Endodermal cell (in vitro differentiated cells): ENCODE measurements at regions not wholly inside any gene's neighbourhood (a gene's known extent, or its start where the extent isn't known, plus 50 kb on each side); places are given as distances from the start of the nearest gene placed in this dataset.
"Not testable (repeated sequence)": the region's sequence is repeated elsewhere in the genome, so short reads cannot be mapped to it uniquely, and the experiment has no call there.

ENCODE experiments used
- DNase-seq: peaks from one replicate; pipeline ENCODE4 v3.0.0-alpha.2; 2017
- H3K27ac ChIP-seq: 2 replicates; pipeline ENCODE4 v1.5.1; 2013; ENCODE audit warnings: mild to moderate bottlenecking, low read depth, low read length, moderate library complexity
- H3K27me3 ChIP-seq: 2 replicates; pipeline ENCODE4 v1.6.1; 2013; ENCODE audit warnings: mild to moderate bottlenecking, low read length, moderate library complexity; ENCODE audit not compliant: insufficient read depth, control insufficient read depth, poor library complexity, severe bottlenecking
- H3K36me3 ChIP-seq: 2 replicates; pipeline ENCODE4 v1.7.0; 2013; ENCODE audit warnings: mild to moderate bottlenecking, low read length, moderate library complexity; ENCODE audit not compliant: control insufficient read depth, insufficient read depth
- H3K4me1 ChIP-seq: one replicate; pipeline ENCODE4 v1.7.0; 2013; ENCODE audit warnings: low read length; ENCODE audit not compliant: control insufficient read depth, insufficient read depth
- H3K4me3 ChIP-seq: 2 replicates; pipeline ENCODE4 v1.5.1; 2013; ENCODE audit warnings: mild to moderate bottlenecking, low read length, moderate library complexity
- H3K9ac ChIP-seq: 2 replicates; pipeline ENCODE4 v1.6.1; 2013; ENCODE audit warnings: mild to moderate bottlenecking, low read length, moderate library complexity; ENCODE audit not compliant: poor library complexity, severe bottlenecking; ENCODE audit errors: extremely low read depth
- H3K9me3 ChIP-seq: 2 replicates; pipeline ENCODE4 v1.6.1; 2013; ENCODE audit warnings: mild to moderate bottlenecking, low read length, moderate library complexity; ENCODE audit not compliant: control insufficient read depth
- H3K27ac Mint-ChIP-seq: 2 replicates; pipeline ENCODE4 v1.8.0; 2020; ENCODE audit warnings: mixed read lengths
- H3K27me3 Mint-ChIP-seq: 2 replicates; pipeline ENCODE4 v1.8.0; 2021; ENCODE audit warnings: mild to moderate bottlenecking, mixed read lengths; ENCODE audit not compliant: insufficient read depth
- H3K36me3 Mint-ChIP-seq: 2 replicates; pipeline ENCODE4 v1.8.0; 2020; ENCODE audit warnings: low read depth, mixed read lengths
- H3K4me1 Mint-ChIP-seq: 2 replicates; pipeline ENCODE4 v1.8.0; 2020; ENCODE audit warnings: mixed read lengths
- H3K4me3 Mint-ChIP-seq: 2 replicates; pipeline ENCODE4 v1.8.0; 2020; ENCODE audit warnings: mild to moderate bottlenecking, moderate library complexity, mixed read lengths
- H3K9me3 Mint-ChIP-seq: 2 replicates; pipeline ENCODE4 v1.8.0; 2020; ENCODE audit warnings: mild to moderate bottlenecking, mixed read lengths
- WGBS, 2 experiments: methylation state at CpG; one replicate each; pipeline versions ENCODE4 v1.1.5 to v1.1.7; 2013; ENCODE audit warnings: missing lambda C conversion rate in 2 of 2, mixed read lengths in 1 of 2; ENCODE audit not compliant: insufficient coverage in 1 of 2, insufficient read length in 1 of 2; 5-methylcytosine and 5-hydroxymethylcytosine counted together
- TF ChIP-seq, protein P1 (sequence below): fragments of 200-600 bp; sonication (generic); conservative IDR thresholded peaks from 2 replicates; pipeline ENCODE4 v1.5.0; 2021; ENCODE audit warnings: antibody characterized with exemption, mild to moderate bottlenecking

DNA sequence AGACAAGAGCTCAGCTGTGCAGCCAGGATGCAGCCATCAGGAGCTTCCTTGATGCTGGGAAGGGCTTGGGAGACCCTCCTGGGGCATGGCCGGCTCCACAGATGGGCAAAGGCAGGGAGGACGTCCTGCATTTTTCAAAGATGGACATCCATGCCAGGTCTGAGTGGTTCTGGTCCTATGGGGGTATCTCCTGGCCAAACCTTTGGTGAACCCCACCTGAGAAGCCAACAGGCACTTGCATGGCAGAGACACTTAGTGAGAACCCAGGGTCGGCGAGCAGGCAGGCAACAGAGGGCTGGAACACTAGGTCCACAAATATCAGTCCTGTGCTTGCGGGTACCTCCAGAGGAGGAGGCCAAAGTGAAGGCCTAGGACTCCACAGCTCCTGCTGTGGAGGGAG, 70.0 kb downstream of the KCTD15 start:
- Mint-ChIP-seq H3K9me3 (no peaks in the 10 kb centered on the region), H3K27me3 (no peaks in the 10 kb centered on the region), H3K27ac (no peak overlapping the region), H3K4me3 (no peak overlapping the region), H3K4me1 (peaks cover 16% of the 10 kb centered on the region), H3K36me3 (no peaks in the 10 kb centered on the region)
- WGBS, 2 experiments, result 71 to 74% methylated on average over 5 of the region's 5 CpGs
- no peak for DNase-seq
- H3K9me3 ChIP-seq, result no peaks in the 10 kb centered on the region
- H3K9ac ChIP-seq, result no peak overlapping the region
- H3K36me3 ChIP-seq, result no peaks in the 10 kb centered on the region
- H3K4me3 ChIP-seq, result no peak overlapping the region
- peaks cover 6% of the 10 kb centered on the region for H3K4me1 ChIP-seq
- TF ChIP-seq, protein P1, sequence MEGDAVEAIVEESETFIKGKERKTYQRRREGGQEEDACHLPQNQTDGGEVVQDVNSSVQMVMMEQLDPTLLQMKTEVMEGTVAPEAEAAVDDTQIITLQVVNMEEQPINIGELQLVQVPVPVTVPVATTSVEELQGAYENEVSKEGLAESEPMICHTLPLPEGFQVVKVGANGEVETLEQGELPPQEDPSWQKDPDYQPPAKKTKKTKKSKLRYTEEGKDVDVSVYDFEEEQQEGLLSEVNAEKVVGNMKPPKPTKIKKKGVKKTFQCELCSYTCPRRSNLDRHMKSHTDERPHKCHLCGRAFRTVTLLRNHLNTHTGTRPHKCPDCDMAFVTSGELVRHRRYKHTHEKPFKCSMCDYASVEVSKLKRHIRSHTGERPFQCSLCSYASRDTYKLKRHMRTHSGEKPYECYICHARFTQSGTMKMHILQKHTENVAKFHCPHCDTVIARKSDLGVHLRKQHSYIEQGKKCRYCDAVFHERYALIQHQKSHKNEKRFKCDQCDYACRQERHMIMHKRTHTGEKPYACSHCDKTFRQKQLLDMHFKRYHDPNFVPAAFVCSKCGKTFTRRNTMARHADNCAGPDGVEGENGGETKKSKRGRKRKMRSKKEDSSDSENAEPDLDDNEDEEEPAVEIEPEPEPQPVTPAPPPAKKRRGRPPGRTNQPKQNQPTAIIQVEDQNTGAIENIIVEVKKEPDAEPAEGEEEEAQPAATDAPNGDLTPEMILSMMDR, result no peak
- H3K27ac ChIP-seq, result no peak overlapping the region
- no peaks in the 10 kb centered on the region for H3K27me3 ChIP-seq

GRCh38 chr19:33868076-33868735, 71.5 kb downstream of the KCTD15 start:
- peaks cover 6% of the 10 kb centered on the region for H3K4me1 ChIP-seq
- H3K36me3 ChIP-seq, result no peaks in the 10 kb centered on the region
- no peak overlapping the region for H3K27ac ChIP-seq
- no peaks in the 10 kb centered on the region for H3K9me3 ChIP-seq
- 80 to 89% methylated on average over 7 to 17 of the region's 17 CpGs for WGBS, 2 experiments
- Mint-ChIP-seq H3K36me3 (no peaks in the 10 kb centered on the region), H3K27ac (no peak overlapping the region), H3K9me3 (no peaks in the 10 kb centered on the region), H3K27me3 (no peaks in the 10 kb centered on the region), H3K4me3 (no peak overlapping the region), H3K4me1 (peaks cover 16% of the 10 kb centered on the region)
- no peaks in the 10 kb centered on the region for H3K27me3 ChIP-seq
- TF ChIP-seq, protein P1, result no peak
- H3K9ac ChIP-seq, result no peak overlapping the region
- H3K4me3 ChIP-seq, result no peak overlapping the region
- DNase-seq, result no peak

DNA sequence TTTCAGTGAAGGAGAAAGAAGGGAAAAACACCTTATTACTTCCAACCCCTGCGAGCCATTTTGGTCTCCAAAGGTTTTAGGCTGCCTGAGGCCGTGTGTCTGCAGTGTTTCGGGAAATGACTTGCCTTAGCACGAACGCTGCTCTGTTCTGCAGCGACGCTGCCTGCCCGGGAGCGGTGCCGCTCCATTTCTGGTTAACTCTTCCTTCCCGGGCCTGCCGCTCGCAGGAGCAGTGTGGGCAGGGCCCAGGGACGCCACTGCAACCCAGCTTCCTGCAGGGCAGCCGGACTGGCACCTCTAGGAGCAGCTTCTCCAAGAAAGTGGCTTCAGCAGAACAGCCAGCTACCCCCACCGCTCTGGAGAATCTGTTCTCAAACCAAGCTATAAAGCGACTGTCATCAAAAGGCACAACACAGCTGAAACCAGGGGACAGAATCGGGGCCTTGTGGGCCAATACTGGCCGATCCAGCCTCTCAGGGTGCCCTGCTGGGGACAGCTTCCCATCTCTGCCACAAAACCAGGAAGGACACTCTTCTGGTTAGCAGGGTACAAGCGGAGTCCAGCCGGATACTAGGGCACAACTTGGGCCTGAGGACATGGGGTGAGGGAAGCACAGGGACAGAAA, 72.2 kb downstream of the KCTD15 start:
- TF ChIP-seq, protein P1, result no peak
- H3K27ac Mint-ChIP-seq, result peak overlapping the region; percentile 44
- DNase-seq, result peak; percentile 74
- H3K9me3 ChIP-seq, result no peaks in the 10 kb centered on the region
- H3K27ac ChIP-seq, result no peak overlapping the region
- 43 to 64% methylated on average over 17 to 21 of the region's 21 CpGs for WGBS, 2 experiments
- H3K4me3 ChIP-seq, result no peak overlapping the region
- H3K4me1 ChIP-seq, result peaks cover 6% of the 10 kb centered on the region
- no peak overlapping the region for H3K9ac ChIP-seq
- no peaks in the 10 kb centered on the region for H3K9me3 Mint-ChIP-seq
- no peaks in the 10 kb centered on the region for H3K27me3 ChIP-seq
- no peaks in the 10 kb centered on the region for H3K36me3 Mint-ChIP-seq
- H3K36me3 ChIP-seq, result no peaks in the 10 kb centered on the region
- no peaks in the 10 kb centered on the region for H3K27me3 Mint-ChIP-seq
- no peak overlapping the region for H3K4me3 Mint-ChIP-seq
- H3K4me1 Mint-ChIP-seq, result peaks cover 16% of the 10 kb centered on the region

GRCh38 chr19:33870298-33870932, 73.7 kb downstream of the KCTD15 start:
- H3K4me1 Mint-ChIP-seq, result peaks cover 16% of the 10 kb centered on the region
- H3K27ac ChIP-seq, H3K9me3 Mint-ChIP-seq, DNase-seq, H3K4me1 ChIP-seq, H3K36me3 ChIP-seq, H3K9me3 ChIP-seq, H3K27me3 Mint-ChIP-seq, H3K4me3 Mint-ChIP-seq, H3K36me3 Mint-ChIP-seq, H3K9ac ChIP-seq, H3K27me3 ChIP-seq, H3K4me3 ChIP-seq, H3K27ac Mint-ChIP-seq: not testable (repeated sequence)
- WGBS, 2 experiments, result 80% methylated on average over 1 of the region's 1 CpG; no CpG with 5 or more reads in 1 of the 2 experiments
